Stimulated activated CD4-positive, alpha-beta T cell treated with anti-CD3 and anti-CD28 coated beads, Interleukin-12 subunit alpha, Interleukin-12 subunit beta, amount 100 ng/mL, for 48 hours (primary cell): ENCODE measurements at regions not wholly inside any gene's neighbourhood (a gene's known extent, or its start where the extent isn't known, plus 50 kb on each side); places are given as distances from the start of the nearest gene placed in this dataset.

Experiments
- DNase-seq, 3 donors: peaks; one replicate each; pipeline ENCODE4 v3.0.0-alpha.2; 2020; ENCODE audit warnings: low read depth in 2 of 3, low spot score in 1 of 3

GRCh38 chr5:160508780-160509361, 87.2 kb downstream of the PTTG1 start:
- DNase-seq: peak; percentile 37 to 89 (median 47)

DNA sequence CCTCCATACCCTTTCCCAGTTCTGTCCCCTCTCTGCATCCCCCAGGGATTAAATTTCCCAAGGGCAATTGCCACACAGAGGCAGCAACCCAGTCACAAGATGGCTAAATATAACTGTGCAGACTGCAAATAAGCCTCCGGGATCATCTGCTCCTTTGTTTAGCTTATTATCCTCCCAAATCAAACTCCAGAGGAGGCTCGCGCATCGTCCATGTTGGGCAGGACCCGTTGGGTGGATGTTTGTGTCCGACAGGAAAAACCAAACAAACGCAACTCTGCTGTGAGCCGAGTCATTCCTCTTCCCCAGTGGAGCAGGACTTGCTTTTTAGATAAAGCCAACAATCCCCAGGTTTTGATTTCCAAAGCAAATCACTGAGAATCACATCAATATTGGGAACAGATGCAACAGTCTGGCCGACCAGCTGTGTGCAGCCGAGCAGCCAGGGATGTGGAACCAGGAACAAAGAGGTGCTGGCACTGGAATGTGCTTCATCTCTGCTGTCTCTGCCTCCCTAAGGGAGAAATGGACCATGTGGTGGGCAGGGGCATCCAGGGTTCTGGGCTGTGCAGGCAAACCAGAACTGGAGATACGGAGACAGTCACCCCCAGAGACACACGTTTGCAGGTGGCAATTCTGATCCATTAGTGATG, 89.8 kb downstream of the PTTG1 start:
- no peak for DNase-seq
